Fibroblast of pulmonary artery (primary cell): ENCODE measurements at regions not wholly inside any gene's neighbourhood (a gene's known extent, or its start where the extent isn't known, plus 50 kb on each side); places are given as distances from the start of the nearest gene placed in this dataset.

Experiments
- DNase-seq: peaks from one replicate; pipeline ENCODE4 v3.0.0-alpha.2; 2010; ENCODE audit warnings: low read depth
- H3K4me3 ChIP-seq: replicated peaks from 2 replicates; pipeline ENCODE4 v1.5.1; 2011; ENCODE audit warnings: low read depth, mild to moderate bottlenecking, control low read depth, low read length, moderate library complexity
- TF ChIP-seq, protein P1 (sequence below): IDR thresholded peaks from 2 replicates; pipeline ENCODE4 v1.5.1; 2011; ENCODE audit warnings: mild to moderate bottlenecking, control low read depth, low read length, inconsistent platforms; ENCODE audit errors: missing control alignments

DNA sequence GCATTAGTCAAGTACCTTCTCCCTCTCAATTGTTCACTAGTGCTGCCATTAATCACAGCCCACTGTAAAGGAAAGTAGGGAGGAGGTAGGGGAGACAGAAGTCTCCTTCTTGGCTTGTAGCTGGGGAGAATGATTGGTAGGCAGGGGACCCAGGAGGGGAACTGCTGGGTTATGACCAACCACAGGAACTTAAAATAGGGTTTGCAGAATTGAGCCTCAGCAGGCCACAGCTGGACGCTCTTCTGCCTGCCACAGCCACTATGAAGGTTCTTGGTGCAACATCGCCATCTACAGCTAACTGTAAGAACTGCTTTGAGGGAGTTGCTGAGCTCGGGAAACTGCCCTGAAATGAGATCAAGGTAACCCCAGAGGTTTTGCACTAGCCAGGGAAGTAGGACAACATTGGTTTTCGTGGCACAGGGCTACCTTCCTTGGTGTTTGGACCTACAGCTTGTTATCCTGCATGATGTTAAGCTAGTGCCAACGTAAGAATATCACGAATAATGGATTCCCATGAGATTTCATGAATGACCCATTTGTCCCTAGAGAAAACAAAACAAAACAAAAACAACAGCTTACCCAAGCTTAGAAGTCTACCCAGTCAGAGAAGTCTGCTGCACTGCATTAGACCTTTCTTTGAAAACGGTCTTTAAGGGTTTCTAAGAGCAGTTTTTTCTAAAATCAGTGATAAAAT is 787.1 kb upstream of the API5 start:
- peak; percentile 82 for DNase-seq
- no peak overlapping the region for H3K4me3 ChIP-seq
- TF ChIP-seq, protein P1, sequence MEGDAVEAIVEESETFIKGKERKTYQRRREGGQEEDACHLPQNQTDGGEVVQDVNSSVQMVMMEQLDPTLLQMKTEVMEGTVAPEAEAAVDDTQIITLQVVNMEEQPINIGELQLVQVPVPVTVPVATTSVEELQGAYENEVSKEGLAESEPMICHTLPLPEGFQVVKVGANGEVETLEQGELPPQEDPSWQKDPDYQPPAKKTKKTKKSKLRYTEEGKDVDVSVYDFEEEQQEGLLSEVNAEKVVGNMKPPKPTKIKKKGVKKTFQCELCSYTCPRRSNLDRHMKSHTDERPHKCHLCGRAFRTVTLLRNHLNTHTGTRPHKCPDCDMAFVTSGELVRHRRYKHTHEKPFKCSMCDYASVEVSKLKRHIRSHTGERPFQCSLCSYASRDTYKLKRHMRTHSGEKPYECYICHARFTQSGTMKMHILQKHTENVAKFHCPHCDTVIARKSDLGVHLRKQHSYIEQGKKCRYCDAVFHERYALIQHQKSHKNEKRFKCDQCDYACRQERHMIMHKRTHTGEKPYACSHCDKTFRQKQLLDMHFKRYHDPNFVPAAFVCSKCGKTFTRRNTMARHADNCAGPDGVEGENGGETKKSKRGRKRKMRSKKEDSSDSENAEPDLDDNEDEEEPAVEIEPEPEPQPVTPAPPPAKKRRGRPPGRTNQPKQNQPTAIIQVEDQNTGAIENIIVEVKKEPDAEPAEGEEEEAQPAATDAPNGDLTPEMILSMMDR = peak; percentile 91

DNA sequence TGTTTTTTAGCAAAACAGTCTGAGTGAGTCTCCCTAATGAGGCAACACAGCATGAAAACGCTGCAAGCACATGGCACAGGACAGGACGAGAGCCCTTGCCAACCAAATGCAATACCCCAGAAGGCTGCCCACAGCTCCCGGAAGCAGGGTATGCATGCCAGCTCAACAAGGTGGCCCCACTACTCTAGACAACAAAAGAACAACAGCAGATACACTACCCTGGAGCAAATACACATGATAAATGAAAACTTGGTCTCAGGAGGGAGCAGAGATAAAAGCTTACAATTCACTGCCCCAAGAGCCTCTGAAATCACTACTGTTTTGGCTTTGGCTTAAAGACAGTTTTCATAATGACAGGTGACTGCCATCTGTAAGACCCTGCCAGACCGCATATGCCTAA is 785.4 kb upstream of the API5 start:
- no peak overlapping the region for H3K4me3 ChIP-seq
- DNase-seq = no peak
- TF ChIP-seq, protein P1 = no peak

DNA sequence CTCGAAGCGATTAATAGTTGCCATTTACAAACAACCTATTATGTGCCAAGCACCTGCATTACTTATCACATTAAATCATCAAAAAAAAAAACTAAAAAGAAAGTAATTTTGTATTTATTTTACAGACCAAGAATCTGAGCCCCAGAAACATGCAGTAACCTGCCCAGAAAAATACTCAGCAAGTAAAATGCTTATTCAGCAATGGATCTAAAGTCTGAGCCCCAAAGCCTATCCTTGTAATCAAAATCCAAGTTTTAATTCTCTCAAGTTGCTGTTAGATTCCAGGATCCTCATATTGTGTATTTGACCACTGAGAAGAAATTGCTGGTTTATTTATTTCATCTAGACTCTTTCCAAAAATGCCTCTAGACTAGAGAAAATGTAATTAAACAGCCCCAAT is 783.3 kb upstream of the API5 start:
- no peak for DNase-seq
- H3K4me3 ChIP-seq = no peak overlapping the region
- TF ChIP-seq, protein P1 = no peak

DNA sequence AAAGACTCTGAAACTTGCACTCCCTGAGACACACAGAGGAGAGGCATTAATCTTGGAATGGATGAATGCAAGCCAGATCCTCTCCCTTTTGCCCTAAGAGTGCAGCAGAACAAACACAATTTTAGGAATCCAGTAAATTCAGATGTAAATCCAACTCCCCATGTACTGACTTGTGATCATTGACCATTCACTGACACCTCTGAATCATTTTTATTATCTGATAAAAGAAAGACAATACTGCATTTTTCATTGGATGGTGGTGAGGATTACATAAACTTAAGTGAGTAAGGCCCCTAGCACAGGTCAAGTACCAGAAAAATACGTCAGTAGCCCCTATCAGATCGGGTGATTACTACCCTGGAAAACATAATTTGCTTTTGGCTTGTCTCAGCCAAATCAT is 782.9 kb upstream of the API5 start:
- no peak for DNase-seq
- TF ChIP-seq, protein P1 = no peak
- H3K4me3 ChIP-seq = no peak overlapping the region

DNA sequence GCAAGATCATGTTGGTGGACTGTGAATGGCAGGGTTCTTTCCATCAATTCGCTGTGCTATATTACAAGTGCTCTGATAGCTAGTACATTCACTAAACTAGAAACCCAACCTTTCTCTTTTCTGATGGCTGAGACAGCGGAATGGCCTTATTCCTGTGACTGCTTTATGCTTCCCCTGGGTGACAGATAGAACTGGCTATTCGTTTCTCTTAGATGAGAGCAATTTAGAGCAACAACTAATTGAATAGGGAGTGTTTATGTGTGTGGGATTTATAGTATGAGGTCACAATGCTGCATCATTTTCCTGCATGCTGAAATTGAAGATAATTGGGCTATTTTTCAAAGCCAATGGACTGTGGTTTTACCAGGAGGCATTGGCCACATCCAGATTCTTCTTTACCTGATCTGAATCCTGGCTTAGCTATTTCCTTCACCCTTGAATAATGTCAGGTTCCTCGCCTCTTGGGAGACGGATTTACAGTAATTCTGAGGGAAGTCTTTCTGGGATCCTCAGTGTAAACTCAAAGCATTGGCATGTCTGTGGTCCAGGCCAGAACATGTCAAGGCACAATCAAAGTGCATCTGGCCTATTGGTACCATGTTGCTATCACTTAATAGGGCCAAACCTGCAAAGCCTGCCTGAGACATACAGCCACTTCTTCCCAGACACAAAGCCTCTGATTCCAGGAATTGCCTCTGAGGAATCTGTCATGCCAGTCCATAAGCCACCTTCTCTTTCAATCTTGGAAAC is 775.0 kb upstream of the API5 start:
- H3K4me3 ChIP-seq = no peak overlapping the region
- TF ChIP-seq, protein P1 = no peak
- DNase-seq = no peak

DNA sequence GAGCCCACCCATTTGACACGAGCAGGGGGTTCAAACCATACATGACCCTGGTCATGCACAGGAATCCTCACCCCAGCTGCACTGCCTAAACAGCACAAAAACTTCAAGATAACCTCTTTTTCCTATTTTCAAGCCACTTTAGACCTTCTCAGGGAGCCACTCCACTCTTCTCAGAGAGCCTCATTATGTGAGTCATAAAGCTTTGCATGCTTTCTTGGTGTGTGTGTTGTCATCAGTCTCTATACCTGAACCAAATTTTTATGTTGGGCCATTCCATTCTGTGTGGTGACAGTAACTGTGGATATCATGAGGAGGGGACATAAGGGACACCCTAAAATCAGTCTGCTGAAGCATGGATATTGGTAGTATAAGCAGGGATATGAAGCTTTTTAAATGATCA is 769.5 kb upstream of the API5 start:
- DNase-seq = no peak
- TF ChIP-seq, protein P1 = no peak
- H3K4me3 ChIP-seq = no peak overlapping the region
